ENCODE measurements at regions not wholly inside any gene's neighbourhood (a gene's known extent, or its start where the extent isn't known, plus 50 kb on each side); places are given as distances from the start of the nearest gene placed in this dataset.
"Not testable (repeated sequence)": the region's sequence is repeated elsewhere in the genome, so short reads cannot be mapped to it uniquely, and the experiment has no call there.

DNA sequence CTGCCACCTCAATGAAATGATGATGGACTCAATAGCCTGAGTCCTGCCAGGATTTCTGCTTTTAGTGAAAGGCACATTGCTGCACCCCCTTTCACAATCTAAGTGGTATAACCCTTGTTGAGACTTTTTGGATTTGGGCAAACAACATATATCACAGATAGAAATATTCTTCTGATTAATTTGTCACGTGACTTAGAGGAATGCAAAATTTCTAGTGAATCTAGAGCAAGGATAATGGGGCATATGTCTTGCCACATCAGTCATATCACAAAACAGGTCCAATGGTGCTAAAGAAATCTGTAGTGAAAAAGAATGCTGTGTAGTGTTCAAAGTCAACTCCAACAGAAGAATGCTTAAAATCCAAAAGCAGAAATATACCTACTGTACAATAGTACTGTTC is 1386.3 kb downstream of the LRFN5 start:
- no peak for DNase-seq (ENCODE audit: low spot score in 2 of 2)

DNA sequence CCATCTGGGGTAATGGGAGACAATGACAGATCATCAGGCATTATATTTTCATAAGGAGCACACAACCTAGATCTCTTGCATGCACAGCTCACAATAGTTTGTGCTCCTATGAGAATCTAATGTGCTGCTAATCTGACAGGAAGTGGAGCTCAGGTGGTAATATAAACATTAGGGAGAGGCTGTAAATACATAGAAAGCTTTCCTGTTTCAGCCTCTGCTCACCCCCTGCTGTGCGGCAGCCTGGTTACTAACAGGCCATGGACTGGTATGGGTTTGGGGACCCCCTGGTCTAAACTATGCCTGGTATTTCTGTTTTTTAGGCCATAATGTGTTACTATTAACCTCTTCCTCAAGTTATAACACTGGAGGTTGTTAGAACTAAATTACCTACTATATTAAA is 1373.7 kb downstream of the LRFN5 start:
- TF ChIP-seq, protein P1, sequence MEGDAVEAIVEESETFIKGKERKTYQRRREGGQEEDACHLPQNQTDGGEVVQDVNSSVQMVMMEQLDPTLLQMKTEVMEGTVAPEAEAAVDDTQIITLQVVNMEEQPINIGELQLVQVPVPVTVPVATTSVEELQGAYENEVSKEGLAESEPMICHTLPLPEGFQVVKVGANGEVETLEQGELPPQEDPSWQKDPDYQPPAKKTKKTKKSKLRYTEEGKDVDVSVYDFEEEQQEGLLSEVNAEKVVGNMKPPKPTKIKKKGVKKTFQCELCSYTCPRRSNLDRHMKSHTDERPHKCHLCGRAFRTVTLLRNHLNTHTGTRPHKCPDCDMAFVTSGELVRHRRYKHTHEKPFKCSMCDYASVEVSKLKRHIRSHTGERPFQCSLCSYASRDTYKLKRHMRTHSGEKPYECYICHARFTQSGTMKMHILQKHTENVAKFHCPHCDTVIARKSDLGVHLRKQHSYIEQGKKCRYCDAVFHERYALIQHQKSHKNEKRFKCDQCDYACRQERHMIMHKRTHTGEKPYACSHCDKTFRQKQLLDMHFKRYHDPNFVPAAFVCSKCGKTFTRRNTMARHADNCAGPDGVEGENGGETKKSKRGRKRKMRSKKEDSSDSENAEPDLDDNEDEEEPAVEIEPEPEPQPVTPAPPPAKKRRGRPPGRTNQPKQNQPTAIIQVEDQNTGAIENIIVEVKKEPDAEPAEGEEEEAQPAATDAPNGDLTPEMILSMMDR (IDR thresholded peaks at IDR 0.05), result no peak
- no peak for TF ChIP-seq POLR2A (IDR thresholded peaks at IDR 0.05)
- no peak for DNase-seq (ENCODE audit: low spot score in 2 of 2)
- no peak overlapping the region for H3K4me3 ChIP-seq (ENCODE audit: low read depth, poor library complexity, severe bottlenecking)
- WGBS, 2 donors, result 83 to 87% methylated on average over 1 of the region's 1 CpG
- intact Hi-C loops (cut with DNase I; ENCODE audit: low total_unique reads), result no loop called here

More for the DNA sequence above, 1386.3 kb downstream of the LRFN5 start:
- TF ChIP-seq, protein P1 (IDR thresholded peaks at IDR 0.05), result no peak
- no peak for TF ChIP-seq POLR2A (IDR thresholded peaks at IDR 0.05)
- no peak overlapping the region for H3K4me3 ChIP-seq (ENCODE audit: low read depth, poor library complexity, severe bottlenecking)
- intact Hi-C loops (cut with DNase I; ENCODE audit: low total_unique reads), result no loop called here
- 87 to 90% methylated on average over 1 of the region's 1 CpG for WGBS, 2 donors

DNA sequence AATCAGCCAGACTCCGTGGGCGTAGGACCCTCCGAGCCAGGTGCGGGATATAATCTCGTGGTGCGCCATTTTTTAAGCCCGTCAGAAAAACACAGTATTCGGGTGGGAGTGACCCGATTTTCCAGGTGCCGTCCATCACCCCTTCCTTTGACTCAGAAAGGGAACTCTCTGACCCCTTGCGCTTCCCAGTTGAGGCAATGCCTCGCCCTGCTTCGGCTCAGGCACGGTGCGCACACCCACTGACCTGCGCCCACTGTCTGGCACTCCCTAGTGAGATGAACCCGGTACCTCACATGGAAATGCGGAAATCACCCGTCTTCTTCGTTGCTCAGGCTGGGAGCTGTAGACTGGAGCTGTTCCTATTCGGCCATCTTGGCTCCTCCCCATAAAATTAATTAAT is 1366.5 kb downstream of the LRFN5 start:
- WGBS, 2 donors, result 85 to 87% methylated on average over 20 to 21 of the region's 21 CpGs
- H3K4me3 ChIP-seq (ENCODE audit: low read depth, poor library complexity, severe bottlenecking); DNase-seq (ENCODE audit: low spot score in 2 of 2); intact Hi-C loops (cut with DNase I; ENCODE audit: low total_unique reads): not testable (repeated sequence)

DNA sequence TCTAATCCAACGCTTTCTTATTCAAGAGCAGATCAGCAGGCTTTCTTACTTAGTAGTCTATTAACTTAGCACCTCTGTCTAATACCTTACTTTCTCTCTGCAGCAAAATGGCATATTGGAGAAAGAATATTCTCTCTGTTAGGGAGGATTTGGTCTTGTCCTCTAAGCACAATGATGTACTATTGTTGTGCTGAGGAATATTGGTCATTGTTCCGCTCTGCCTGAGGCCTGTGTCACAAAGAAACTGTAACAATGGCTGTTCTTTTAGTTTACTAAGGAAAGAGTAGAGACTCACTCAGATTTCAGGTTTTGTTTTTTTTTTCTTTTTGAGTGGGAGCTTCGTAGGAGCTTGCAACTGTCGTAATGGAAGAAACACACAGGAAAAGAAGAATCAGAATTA is 1358.8 kb downstream of the LRFN5 start:
- TF ChIP-seq, protein P1 (IDR thresholded peaks at IDR 0.05), result no peak
- TF ChIP-seq POLR2A (IDR thresholded peaks at IDR 0.05), result no peak
- intact Hi-C loops (cut with DNase I; ENCODE audit: low total_unique reads), result no loop called here

DNA sequence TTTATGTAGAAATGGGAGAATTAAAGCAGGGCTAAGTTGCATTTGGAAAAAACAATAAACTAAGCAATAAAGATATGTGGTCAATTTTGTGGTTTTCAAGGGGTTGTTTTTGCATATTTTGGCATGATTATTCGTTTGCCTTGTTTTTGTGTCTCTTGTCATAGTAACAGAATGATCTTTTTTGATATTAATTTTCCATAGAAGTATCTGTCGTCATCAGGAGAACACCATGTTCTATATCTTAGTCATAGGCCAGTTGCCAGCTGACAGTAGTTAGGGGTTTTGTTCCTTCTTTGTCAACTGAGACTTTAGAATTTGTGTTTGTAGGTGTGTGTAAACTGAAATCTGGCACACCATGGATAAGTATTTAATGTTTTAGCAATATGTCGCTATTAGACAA is 1354.8 kb downstream of the LRFN5 start:
- no peak for TF ChIP-seq POLR2A (IDR thresholded peaks at IDR 0.05)
- TF ChIP-seq, protein P1 (IDR thresholded peaks at IDR 0.05), result no peak
- intact Hi-C loops (cut with DNase I; ENCODE audit: low total_unique reads), result no loop called here
- no peak for DNase-seq (ENCODE audit: low spot score in 2 of 2)
- H3K4me3 ChIP-seq (ENCODE audit: low read depth, poor library complexity, severe bottlenecking), result no peak overlapping the region
- WGBS, 2 donors, result 58 to 62% methylated on average over 3 of the region's 3 CpGs

More for the DNA sequence above, 1358.8 kb downstream of the LRFN5 start:
- no peak overlapping the region for H3K4me3 ChIP-seq (ENCODE audit: low read depth, poor library complexity, severe bottlenecking)
- DNase-seq (ENCODE audit: low spot score in 2 of 2), result no peak
- WGBS, 2 donors, result 79 to 86% methylated on average over 4 of the region's 4 CpGs

DNA sequence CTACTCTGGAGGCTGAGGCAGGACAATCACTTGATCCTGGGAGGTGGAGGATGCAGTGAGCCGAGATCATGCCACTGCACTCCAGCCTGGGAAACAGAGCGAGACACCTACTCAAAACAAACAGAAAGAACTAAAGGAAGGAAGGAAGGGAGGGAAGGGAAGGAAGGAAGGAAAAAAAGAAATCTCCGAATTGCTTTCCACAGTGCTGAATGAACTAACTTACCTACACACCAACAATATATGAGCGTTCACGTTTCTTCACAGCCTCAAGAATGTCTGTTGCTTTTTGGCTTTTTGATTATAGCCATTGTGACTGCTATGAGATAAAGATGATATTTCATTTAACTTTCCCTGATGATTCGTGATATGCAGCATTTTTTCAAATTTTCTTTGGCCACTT is 1343.7 kb downstream of the LRFN5 start:
- TF ChIP-seq POLR2A (IDR thresholded peaks at IDR 0.05), result no peak
- TF ChIP-seq, protein P1 (IDR thresholded peaks at IDR 0.05), result no peak
- DNase-seq (ENCODE audit: low spot score in 2 of 2), result no peak
- intact Hi-C loops (cut with DNase I; ENCODE audit: low total_unique reads), result no loop called here
- H3K4me3 ChIP-seq (ENCODE audit: low read depth, poor library complexity, severe bottlenecking), result no peak overlapping the region
- WGBS, 2 donors, result 86 to 93% methylated on average over 6 of the region's 6 CpGs

All from lower leg skin (tissue), 4 donors.